Activated CD4-positive, alpha-beta T cell treated with anti-CD3 and anti-CD28 coated beads, Interleukin-2, amount 10 ng/mL, durations not matched to agents 24 days and 14 days (primary cell): ENCODE measurements at regions not wholly inside any gene's neighbourhood (a gene's known extent, or its start where the extent isn't known, plus 50 kb on each side); places are given as distances from the start of the nearest gene placed in this dataset.
"Not testable (repeated sequence)": the region's sequence is repeated elsewhere in the genome, so short reads cannot be mapped to it uniquely, and the experiment has no call there.

ENCODE experiments used
- DNase-seq: peaks from one replicate; pipeline ENCODE4 v3.0.0; 2022
- H3K27ac Mint-ChIP-seq: one replicate; pipeline ENCODE4 v1.8.0; 2022; ENCODE audit warnings: mild to moderate bottlenecking, mixed read lengths
- H3K27me3 Mint-ChIP-seq: one replicate; pipeline ENCODE4 v1.8.0; 2022; ENCODE audit warnings: mixed read lengths
- H3K36me3 Mint-ChIP-seq: one replicate; pipeline ENCODE4 v1.8.0; 2022; ENCODE audit warnings: low read depth, mild to moderate bottlenecking, mixed read lengths
- H3K4me1 Mint-ChIP-seq: one replicate; pipeline ENCODE4 v1.8.0; 2021; ENCODE audit warnings: mixed read lengths
- H3K4me3 Mint-ChIP-seq: one replicate; pipeline ENCODE4 v1.8.0; 2022; ENCODE audit warnings: mild to moderate bottlenecking, moderate library complexity, mixed read lengths
- H3K9me3 Mint-ChIP-seq: one replicate; pipeline ENCODE4 v1.8.0; 2021; ENCODE audit warnings: mixed read lengths
- intact Hi-C: fragments of 100-400 bp; cut with micrococcal nuclease; formaldehyde crosslinking; loops from one replicate; pipeline ENCODE4 v1.15.1; 2023

GRCh38 chr6:15744818-15745402 is 82.1 kb upstream of the DTNBP1 start:
- peaks cover 2% of the 10 kb centered on the region for H3K27me3 Mint-ChIP-seq
- peak; percentile 43 for DNase-seq
- H3K27ac Mint-ChIP-seq, result no peak overlapping the region
- H3K4me1 Mint-ChIP-seq, result no peaks in the 10 kb centered on the region
- H3K9me3 Mint-ChIP-seq, result peaks cover 7% of the 10 kb centered on the region
- no peaks in the 10 kb centered on the region for H3K36me3 Mint-ChIP-seq
- no peak overlapping the region for H3K4me3 Mint-ChIP-seq
- intact Hi-C loops, result no loop called here

- H3K4me1 Mint-ChIP-seq, H3K4me3 Mint-ChIP-seq, intact Hi-C loops, H3K27me3 Mint-ChIP-seq, H3K36me3 Mint-ChIP-seq, H3K27ac Mint-ChIP-seq: not testable (repeated sequence)
- peaks cover 18% of the 10 kb centered on the region for H3K9me3 Mint-ChIP-seq
- DNase-seq, result peak; percentile 15
These were observed 79.2 kb upstream of the DTNBP1 start for GRCh38 chr6:15742013-15742412.

GRCh38 chr6:15741405-15741804 is 78.6 kb upstream of the DTNBP1 start:
- Mint-ChIP-seq H3K27ac (no peak overlapping the region), H3K4me3 (no peak overlapping the region), H3K4me1 (peaks cover 3% of the 10 kb centered on the region), H3K27me3 (peaks cover 2% of the 10 kb centered on the region), H3K36me3 (no peaks in the 10 kb centered on the region), H3K9me3 (peaks cover 18% of the 10 kb centered on the region)
- no peak for DNase-seq
- intact Hi-C loops, result no loop called here

GRCh38 chr6:15739867-15740266 is 77.0 kb upstream of the DTNBP1 start:
- peaks cover 18% of the 10 kb centered on the region for H3K9me3 Mint-ChIP-seq
- H3K36me3 Mint-ChIP-seq, result no peaks in the 10 kb centered on the region
- no peak overlapping the region for H3K4me3 Mint-ChIP-seq
- H3K27me3 Mint-ChIP-seq, result peaks cover 2% of the 10 kb centered on the region
- intact Hi-C loops, result loop anchor here (5.0 kb wide), 1 partner anchor 172 kb away; no protein-coding TSS in a partner anchor
- DNase-seq, result peak; percentile 8
- H3K27ac Mint-ChIP-seq, result no peak overlapping the region
- peaks cover 15% of the 10 kb centered on the region for H3K4me1 Mint-ChIP-seq

DNA sequence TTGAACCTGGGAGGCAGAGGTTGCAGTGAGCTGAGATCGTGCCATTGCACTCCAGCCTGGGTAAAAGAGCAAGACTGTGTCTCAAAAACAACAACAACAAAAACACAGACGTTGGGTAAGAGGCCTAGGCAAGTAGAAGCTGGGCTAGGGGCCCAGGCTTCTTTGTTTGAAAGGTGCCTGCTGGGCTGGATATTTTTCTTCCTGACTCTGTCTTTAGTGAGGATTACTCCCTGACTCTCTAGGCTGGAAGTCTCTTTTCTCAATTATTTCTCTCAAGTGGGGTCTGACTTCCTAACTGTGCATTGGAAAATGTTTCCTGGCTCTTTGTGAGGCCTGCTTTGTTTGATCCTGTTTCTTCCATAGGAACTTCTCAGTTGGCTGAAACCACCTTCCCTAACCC is 76.5 kb upstream of the DTNBP1 start:
- DNase-seq, result peak; percentile 34
- intact Hi-C loops, result loop anchor here (5.0 kb wide), 1 partner anchor 173 kb away; no protein-coding TSS in a partner anchor
- Mint-ChIP-seq H3K4me3 (no peak overlapping the region), H3K9me3 (peaks cover 18% of the 10 kb centered on the region), H3K27ac (no peak overlapping the region), H3K36me3 (no peaks in the 10 kb centered on the region), H3K4me1 (peaks cover 19% of the 10 kb centered on the region), H3K27me3 (peaks cover 2% of the 10 kb centered on the region)

GRCh38 chr6:15738195-15738594 is 75.4 kb upstream of the DTNBP1 start:
- intact Hi-C loops, result loop anchor here (5.0 kb wide), 1 partner anchor 174 kb away; no protein-coding TSS in a partner anchor
- H3K27me3 Mint-ChIP-seq, H3K36me3 Mint-ChIP-seq, DNase-seq, H3K4me3 Mint-ChIP-seq, H3K27ac Mint-ChIP-seq: not testable (repeated sequence)
- peaks cover 26% of the 10 kb centered on the region for H3K4me1 Mint-ChIP-seq
- H3K9me3 Mint-ChIP-seq, result peaks cover 12% of the 10 kb centered on the region

DNA sequence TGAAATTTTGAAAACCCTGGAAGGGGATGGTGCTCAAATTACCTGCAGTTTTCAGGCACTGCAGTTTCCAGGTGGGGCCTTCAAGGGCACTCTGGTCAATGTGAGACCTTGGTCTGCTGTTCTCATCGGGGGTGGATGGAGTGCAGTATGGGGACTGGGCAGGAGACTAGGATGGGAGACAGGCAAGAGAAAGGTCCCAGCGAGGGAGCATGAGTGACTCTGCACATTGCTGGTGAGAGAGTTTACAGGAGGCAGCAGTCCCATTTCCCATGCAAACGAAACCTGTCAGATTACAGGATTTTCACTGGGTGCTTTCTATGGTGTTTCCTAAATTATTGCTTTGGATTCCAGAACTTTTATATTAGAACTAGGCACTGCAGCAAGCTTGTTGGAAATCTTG is 73.5 kb upstream of the DTNBP1 start:
- Mint-ChIP-seq H3K4me3 (peak overlapping the region; percentile 68), H3K27me3 (no peaks in the 10 kb centered on the region), H3K4me1 (peaks cover 35% of the 10 kb centered on the region), H3K27ac (peak overlapping the region; percentile 81), H3K9me3 (peaks cover 12% of the 10 kb centered on the region), H3K36me3 (no peaks in the 10 kb centered on the region)
- intact Hi-C loops, result loop anchor here (1.0 to 5.0 kb wide), 2 partner anchors 34 to 176 kb away; no protein-coding TSS in a partner anchor
- DNase-seq, result peak; percentile 49

GRCh38 chr6:15735567-15736265 is 72.9 kb upstream of the DTNBP1 start:
- H3K4me1 Mint-ChIP-seq, result peaks cover 35% of the 10 kb centered on the region
- no peaks in the 10 kb centered on the region for H3K36me3 Mint-ChIP-seq
- peak; percentile 53 for DNase-seq
- peak overlapping the region; percentile 68 for H3K4me3 Mint-ChIP-seq
- intact Hi-C loops, result loop anchor here (1.0 to 5.0 kb wide), 3 partner anchors 35 to 177 kb away; no protein-coding TSS in a partner anchor
- H3K27me3 Mint-ChIP-seq, result no peaks in the 10 kb centered on the region
- H3K27ac Mint-ChIP-seq, result peak overlapping the region; percentile 81
- H3K9me3 Mint-ChIP-seq, result peaks cover 12% of the 10 kb centered on the region

- no peaks in the 10 kb centered on the region for H3K27me3 Mint-ChIP-seq
- no peak overlapping the region for H3K4me3 Mint-ChIP-seq
These were observed 71.5 kb upstream of the DTNBP1 start for GRCh38 chr6:15734118-15734897.

DNA sequence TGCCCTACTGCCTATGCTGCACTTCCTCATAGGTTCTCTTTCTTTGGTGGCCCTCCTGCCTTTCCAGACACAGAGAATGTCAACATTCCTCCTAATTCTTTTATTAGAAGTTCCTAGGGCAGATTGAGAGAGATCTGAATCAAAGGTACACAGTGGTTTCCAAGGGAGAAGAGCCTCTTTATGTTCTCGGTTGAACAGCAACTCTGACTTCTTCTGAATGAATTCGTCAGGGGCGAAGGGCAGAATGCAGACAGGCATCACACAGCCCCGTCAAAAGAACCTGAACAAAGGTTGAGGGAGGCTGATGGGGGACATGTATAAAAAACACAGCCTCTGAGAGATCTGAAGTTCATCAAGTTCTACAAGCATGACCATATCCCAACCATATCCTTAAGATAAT is 68.1 kb upstream of the DTNBP1 start:
- Mint-ChIP-seq H3K4me3 (no peak overlapping the region), H3K27ac (no peak overlapping the region), H3K36me3 (no peaks in the 10 kb centered on the region), H3K9me3 (no peaks in the 10 kb centered on the region), H3K27me3 (no peaks in the 10 kb centered on the region), H3K4me1 (peaks cover 28% of the 10 kb centered on the region)
- intact Hi-C loops, result no loop called here
- DNase-seq, result peak; percentile 30

More at GRCh38 chr6:15734118-15734897, 71.5 kb upstream of the DTNBP1 start:
- H3K36me3 Mint-ChIP-seq, result no peaks in the 10 kb centered on the region
- peaks cover 6% of the 10 kb centered on the region for H3K9me3 Mint-ChIP-seq
- intact Hi-C loops, result no loop called here
- H3K4me1 Mint-ChIP-seq, result peaks cover 35% of the 10 kb centered on the region
- H3K27ac Mint-ChIP-seq, result no peak overlapping the region
- peak; percentile 51 for DNase-seq

DNA sequence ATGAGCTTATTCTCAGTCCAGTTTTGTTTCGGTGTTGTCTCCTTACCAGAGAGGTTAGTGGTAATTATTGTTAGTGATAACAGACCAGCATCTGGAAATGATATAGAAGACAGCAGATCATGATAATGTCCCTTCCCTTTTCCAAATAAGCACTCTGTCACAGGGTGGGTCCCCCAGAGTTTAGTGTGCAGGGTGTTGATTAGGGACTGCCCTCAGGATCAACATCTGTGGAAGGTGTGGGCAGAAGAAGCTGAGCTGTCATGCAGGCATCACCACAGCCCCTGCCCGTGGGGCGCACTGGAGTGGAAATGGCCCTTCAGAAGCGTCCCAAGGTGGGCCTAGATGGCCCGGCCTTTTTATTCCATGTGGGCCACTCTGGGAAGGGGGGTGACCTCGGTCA is 67.6 kb upstream of the DTNBP1 start:
- H3K9me3 Mint-ChIP-seq, result no peaks in the 10 kb centered on the region
- no peaks in the 10 kb centered on the region for H3K36me3 Mint-ChIP-seq
- no peak overlapping the region for H3K4me3 Mint-ChIP-seq
- H3K27me3 Mint-ChIP-seq, result no peaks in the 10 kb centered on the region
- H3K4me1 Mint-ChIP-seq, result peaks cover 23% of the 10 kb centered on the region
- intact Hi-C loops, result no loop called here
- DNase-seq, result peak; percentile 42
- H3K27ac Mint-ChIP-seq, result no peak overlapping the region

DNA sequence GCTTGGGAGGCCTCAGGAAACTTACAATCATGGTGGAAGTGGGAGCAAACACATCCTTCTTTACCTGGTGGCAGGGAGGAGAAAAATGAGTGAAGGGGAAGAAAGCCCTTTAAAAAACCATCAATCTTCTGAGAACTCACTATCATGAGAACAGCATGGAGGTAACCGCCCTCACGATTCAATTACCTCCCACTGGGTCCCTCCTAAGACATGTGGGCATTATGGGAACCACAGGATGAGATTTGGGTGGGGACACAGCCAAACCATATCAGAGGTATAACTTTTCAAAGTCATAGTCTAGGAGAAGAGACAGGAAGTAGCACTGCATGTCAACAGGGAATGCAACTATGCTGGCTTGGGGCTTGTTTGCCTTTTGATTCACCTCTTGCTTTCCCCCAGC is 59.9 kb upstream of the DTNBP1 start:
- Mint-ChIP-seq H3K27me3 (no peaks in the 10 kb centered on the region), H3K9me3 (no peaks in the 10 kb centered on the region), H3K27ac (no peak overlapping the region), H3K4me3 (no peak overlapping the region), H3K4me1 (peaks cover 4% of the 10 kb centered on the region), H3K36me3 (no peaks in the 10 kb centered on the region)
- DNase-seq, result no peak
- intact Hi-C loops, result no loop called here

GRCh38 chr6:15716889-15717288 is 54.1 kb upstream of the DTNBP1 start:
- H3K27me3 Mint-ChIP-seq, result no peaks in the 10 kb centered on the region
- DNase-seq, result no peak
- H3K27ac Mint-ChIP-seq, result no peak overlapping the region
- H3K4me3 Mint-ChIP-seq, result no peak overlapping the region
- intact Hi-C loops, result no loop called here
- H3K36me3 Mint-ChIP-seq, result no peaks in the 10 kb centered on the region
- peaks cover 9% of the 10 kb centered on the region for H3K4me1 Mint-ChIP-seq
- peaks cover 6% of the 10 kb centered on the region for H3K9me3 Mint-ChIP-seq

DNA sequence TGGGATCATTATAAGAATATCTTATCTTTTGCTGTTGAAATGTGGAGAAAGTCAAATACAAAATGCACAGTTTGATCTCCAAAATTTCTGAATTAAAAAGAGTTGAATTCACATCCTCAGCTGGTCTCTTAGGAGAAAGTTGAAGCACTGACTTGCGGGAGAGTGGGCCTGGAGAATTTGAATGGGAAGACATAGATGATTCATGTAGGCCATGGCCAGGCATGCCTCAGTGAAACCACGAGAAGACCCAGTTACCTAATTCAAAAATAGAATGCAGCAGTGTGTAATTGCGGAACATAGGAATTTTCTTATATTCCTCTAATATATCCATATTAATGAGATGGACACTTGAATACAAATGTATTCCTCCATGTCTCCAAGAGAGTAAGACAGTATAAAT is 53.0 kb upstream of the DTNBP1 start:
- Mint-ChIP-seq H3K4me1 (peaks cover 9% of the 10 kb centered on the region), H3K9me3 (peaks cover 6% of the 10 kb centered on the region), H3K4me3 (no peak overlapping the region), H3K27ac (no peak overlapping the region), H3K27me3 (no peaks in the 10 kb centered on the region), H3K36me3 (no peaks in the 10 kb centered on the region)
- intact Hi-C loops, result loop anchor here (1.0 to 2.0 kb wide), 2 partner anchors 17 to 60 kb away; no protein-coding TSS in a partner anchor
- peak; percentile 33 for DNase-seq
